ENCODE measurements at regions not wholly inside any gene's neighbourhood (a gene's known extent, or its start where the extent isn't known, plus 50 kb on each side); places are given as distances from the start of the nearest gene placed in this dataset.
A peak's percentile ranks its signal among the peaks of the same experiment; 100 is the strongest.

DNA sequence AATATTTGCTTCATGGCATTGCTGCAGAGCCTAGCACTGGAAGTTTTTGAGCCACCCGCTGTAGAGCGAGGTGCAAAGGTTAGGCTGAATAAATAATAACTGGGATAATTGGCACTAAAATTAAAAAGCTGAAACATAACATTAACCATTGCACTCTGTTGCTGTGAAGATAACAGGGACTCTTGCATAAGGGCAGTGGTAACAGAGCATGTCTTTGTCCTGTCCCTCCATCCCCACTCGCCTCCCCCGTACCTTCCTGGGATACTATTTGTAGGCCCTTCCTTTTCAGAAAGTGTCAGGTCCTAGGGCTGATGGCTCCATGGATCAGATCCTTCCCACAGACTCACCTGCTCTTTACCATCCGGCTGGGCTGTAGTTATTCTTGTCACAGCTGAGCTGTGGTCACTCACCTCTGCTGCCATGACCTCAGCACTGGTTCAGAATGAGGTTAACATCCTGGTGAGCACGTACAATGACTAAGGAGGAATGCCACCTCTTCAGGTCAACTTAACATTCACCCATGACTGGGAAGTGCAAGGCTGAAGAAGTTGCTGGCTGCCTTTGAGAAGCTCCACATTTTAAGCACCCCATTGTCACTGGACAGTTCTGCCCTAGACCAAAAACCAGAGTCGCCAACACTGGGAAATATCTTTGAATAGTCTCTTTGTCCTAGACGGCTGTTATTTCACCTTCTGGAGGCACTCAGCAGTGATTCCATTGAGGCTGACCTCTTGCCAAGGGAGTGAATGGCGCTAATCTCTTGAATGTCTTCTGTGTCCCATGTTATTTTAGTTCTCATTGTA lies 103.2 kb upstream of the KIRREL3 start:
- intact Hi-C loops (cut with DNase I), result no loop called here
- H3K27ac ChIP-seq, result no peak overlapping the region
- no peak overlapping the region for H3K4me3 ChIP-seq
- H3K36me3 ChIP-seq, result no peaks in the 10 kb centered on the region
- no peaks in the 10 kb centered on the region for H3K9me3 ChIP-seq
- no peak for DNase-seq
- H3K27me3 ChIP-seq, result no peaks in the 10 kb centered on the region
- ATAC-seq, result no peak
- H3K4me1 ChIP-seq, result no peaks in the 10 kb centered on the region
- TF ChIP-seq, protein P1, sequence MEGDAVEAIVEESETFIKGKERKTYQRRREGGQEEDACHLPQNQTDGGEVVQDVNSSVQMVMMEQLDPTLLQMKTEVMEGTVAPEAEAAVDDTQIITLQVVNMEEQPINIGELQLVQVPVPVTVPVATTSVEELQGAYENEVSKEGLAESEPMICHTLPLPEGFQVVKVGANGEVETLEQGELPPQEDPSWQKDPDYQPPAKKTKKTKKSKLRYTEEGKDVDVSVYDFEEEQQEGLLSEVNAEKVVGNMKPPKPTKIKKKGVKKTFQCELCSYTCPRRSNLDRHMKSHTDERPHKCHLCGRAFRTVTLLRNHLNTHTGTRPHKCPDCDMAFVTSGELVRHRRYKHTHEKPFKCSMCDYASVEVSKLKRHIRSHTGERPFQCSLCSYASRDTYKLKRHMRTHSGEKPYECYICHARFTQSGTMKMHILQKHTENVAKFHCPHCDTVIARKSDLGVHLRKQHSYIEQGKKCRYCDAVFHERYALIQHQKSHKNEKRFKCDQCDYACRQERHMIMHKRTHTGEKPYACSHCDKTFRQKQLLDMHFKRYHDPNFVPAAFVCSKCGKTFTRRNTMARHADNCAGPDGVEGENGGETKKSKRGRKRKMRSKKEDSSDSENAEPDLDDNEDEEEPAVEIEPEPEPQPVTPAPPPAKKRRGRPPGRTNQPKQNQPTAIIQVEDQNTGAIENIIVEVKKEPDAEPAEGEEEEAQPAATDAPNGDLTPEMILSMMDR (IDR thresholded peaks at IDR 0.05), result no peak

DNA sequence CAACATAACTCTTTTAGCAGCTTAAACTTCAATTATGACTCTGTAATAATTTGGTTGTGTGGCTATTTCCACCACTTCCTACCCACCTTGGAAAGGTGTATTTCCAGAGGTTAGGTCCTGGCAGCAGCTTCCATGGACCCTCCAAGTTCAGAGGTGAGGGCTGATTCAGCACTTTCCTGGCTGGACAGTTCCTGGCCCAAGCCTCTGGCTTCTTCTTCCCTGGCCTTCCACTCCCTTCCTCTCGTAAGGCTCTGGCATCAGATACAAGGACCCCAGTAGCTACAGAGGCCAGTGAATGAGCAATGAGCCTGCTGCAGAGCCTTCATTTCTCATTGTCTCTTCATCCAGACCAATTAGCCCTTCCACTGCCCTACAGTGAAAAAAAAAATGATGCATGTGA lies 98.1 kb upstream of the KIRREL3 start:
- Histone ChIP-seq H3K4me3 (no peak overlapping the region), H3K27me3 (no peaks in the 10 kb centered on the region), H3K4me1 (no peaks in the 10 kb centered on the region), H3K27ac (no peak overlapping the region), H3K9me3 (no peaks in the 10 kb centered on the region), H3K36me3 (no peaks in the 10 kb centered on the region)
- TF ChIP-seq, protein P1 (IDR thresholded peaks at IDR 0.05), result no peak
- DNase-seq, result no peak
- no peak for ATAC-seq
- intact Hi-C loops (cut with DNase I), result no loop called here

DNA sequence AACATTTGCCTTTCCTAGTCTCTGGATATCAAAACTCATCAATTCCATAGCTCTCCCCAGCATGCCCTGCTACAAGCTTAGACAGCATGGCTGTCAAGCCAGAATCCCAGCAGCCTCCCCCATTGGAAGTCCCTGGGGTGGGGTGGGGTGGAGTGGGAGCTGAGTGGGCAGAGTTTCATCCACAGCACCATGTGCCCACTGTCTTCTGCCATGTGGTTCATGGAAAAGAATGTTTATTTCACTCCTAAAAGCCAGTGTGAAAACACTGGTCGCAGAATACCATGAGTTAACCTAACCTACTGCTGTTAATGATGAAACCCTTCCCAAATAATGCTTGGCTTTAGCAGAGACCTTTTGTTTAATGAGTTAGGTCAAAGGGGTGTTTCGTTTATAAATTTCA lies 80.2 kb upstream of the KIRREL3 start:
- intact Hi-C loops (cut with DNase I), result no loop called here
- ATAC-seq, result no peak
- Histone ChIP-seq H3K27me3 (no peaks in the 10 kb centered on the region), H3K4me3 (no peak overlapping the region), H3K27ac (no peak overlapping the region), H3K9me3 (no peaks in the 10 kb centered on the region), H3K4me1 (no peaks in the 10 kb centered on the region), H3K36me3 (no peaks in the 10 kb centered on the region)
- TF ChIP-seq, protein P1 (IDR thresholded peaks at IDR 0.05), result no peak
- no peak for DNase-seq

DNA sequence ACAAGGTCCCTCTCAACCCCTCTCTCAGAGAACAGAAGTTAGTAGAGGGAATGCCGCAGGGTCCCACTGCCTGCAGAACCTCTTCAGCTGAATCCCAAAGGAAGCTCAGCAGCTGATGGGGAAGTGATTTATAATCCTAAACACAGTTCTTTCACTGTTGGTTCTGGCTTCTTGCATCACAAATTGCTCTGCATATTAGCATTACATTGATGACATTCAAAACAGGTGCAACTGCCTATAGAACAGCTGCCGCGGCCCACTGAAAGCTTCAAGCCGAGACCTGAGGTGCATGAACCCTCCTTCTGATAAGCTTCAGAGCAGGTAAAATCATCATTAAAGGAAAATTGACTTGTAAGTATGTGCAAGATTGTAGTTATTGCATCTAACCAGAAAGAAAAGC lies 75.2 kb upstream of the KIRREL3 start:
- DNase-seq, result no peak

DNA sequence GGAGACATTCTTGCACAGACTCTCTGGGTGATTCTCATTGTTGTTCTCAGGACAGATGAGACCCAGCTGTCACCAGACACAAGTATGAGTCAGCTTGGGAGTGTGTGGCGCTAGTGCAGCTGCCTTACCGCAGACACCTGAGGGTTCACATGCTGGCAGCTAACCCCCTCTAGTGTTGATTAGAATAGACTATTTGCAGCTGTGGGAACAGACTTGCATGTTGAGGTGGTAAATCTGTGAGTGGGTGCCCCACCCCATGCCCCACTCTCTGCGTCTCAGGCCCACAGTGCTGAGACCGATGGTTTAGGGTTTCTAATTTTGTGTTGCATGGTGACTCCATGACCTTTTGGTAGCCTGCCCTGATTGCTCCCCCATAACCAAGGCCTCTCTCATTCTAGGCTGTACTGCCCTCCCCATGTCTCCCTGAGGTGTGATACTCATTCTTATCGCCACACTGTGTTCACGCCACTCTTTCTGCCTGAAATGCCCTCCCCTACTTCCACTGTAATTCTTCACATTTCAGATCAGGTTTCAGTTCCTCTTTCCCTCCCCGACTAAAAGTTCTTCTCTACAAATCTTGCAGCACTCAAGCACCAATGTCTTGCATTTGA lies 73.7 kb upstream of the KIRREL3 start:
- H3K27ac ChIP-seq, result no peak overlapping the region
- intact Hi-C loops (cut with DNase I), result no loop called here
- H3K4me1 ChIP-seq, result no peaks in the 10 kb centered on the region
- no peaks in the 10 kb centered on the region for H3K9me3 ChIP-seq
- H3K36me3 ChIP-seq, result no peaks in the 10 kb centered on the region
- DNase-seq (peak in 1 of 4 donors; percentile 6), ATAC-seq (peak; percentile 82)
- H3K27me3 ChIP-seq, result no peaks in the 10 kb centered on the region
- TF ChIP-seq, protein P1 (IDR thresholded peaks at IDR 0.05), result no peak
- no peak overlapping the region for H3K4me3 ChIP-seq

More for the DNA sequence above, 75.2 kb upstream of the KIRREL3 start:
- Histone ChIP-seq H3K27me3 (no peaks in the 10 kb centered on the region), H3K27ac (no peak overlapping the region), H3K36me3 (no peaks in the 10 kb centered on the region), H3K9me3 (no peaks in the 10 kb centered on the region), H3K4me3 (no peak overlapping the region), H3K4me1 (no peaks in the 10 kb centered on the region)
- no peak for ATAC-seq
- intact Hi-C loops (cut with DNase I), result no loop called here
- TF ChIP-seq, protein P1 (IDR thresholded peaks at IDR 0.05), result no peak
